ENCODE measurements at regions not wholly inside any gene's neighbourhood (a gene's known extent, or its start where the extent isn't known, plus 50 kb on each side); places are given as distances from the start of the nearest gene placed in this dataset.

DNA sequence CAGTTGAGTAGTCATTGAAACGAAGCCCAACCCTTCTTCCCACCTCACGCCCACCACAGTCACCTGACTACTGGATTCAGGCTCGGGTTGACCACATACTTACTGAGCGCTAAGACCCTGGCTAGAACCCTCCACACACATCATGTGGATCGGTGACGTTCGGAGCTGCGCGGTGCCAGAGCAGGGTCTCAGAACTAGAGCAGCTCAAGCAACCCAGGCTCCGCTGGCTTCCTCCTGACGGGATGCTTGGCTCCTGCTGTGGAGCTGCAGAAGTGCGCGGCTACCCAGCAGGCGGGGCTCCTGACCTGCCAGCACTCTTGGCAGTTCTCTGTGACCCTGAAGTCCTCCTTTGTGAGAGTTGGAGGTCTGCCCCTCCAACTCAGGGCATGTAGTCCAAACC lies 90.6 kb upstream of the MBOAT2 start:
- Histone ChIP-seq H3K27ac (replicated peaks in 1 of 4) (no peak overlapping the region), H3K4me1 (peaks cover 9 to 20% (median 16%) of the 10 kb centered on the region in 4 donors), H3K9me3 (no peaks in the 10 kb centered on the region), H3K4me3 (no peak overlapping the region), H3K27me3 (no peaks in the 10 kb centered on the region), H3K36me3 (no peaks in the 10 kb centered on the region)
- intact Hi-C loops (cut with DNase I) = no loop called here
- 94% methylated on average over 11 of the region's 14 CpGs for WGBS
- DNase-seq (ENCODE audit: extremely low spot score) = no peak
- TF ChIP-seq POLR2AphosphoS5 (IDR thresholded peaks at IDR 0.05) (no peak), POLR2A (IDR thresholded peaks at IDR 0.05; ENCODE audit: low read depth) (no peak), EP300 (IDR thresholded peaks at IDR 0.05) (no peak)
- TF ChIP-seq, protein P1, sequence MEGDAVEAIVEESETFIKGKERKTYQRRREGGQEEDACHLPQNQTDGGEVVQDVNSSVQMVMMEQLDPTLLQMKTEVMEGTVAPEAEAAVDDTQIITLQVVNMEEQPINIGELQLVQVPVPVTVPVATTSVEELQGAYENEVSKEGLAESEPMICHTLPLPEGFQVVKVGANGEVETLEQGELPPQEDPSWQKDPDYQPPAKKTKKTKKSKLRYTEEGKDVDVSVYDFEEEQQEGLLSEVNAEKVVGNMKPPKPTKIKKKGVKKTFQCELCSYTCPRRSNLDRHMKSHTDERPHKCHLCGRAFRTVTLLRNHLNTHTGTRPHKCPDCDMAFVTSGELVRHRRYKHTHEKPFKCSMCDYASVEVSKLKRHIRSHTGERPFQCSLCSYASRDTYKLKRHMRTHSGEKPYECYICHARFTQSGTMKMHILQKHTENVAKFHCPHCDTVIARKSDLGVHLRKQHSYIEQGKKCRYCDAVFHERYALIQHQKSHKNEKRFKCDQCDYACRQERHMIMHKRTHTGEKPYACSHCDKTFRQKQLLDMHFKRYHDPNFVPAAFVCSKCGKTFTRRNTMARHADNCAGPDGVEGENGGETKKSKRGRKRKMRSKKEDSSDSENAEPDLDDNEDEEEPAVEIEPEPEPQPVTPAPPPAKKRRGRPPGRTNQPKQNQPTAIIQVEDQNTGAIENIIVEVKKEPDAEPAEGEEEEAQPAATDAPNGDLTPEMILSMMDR (IDR thresholded peaks at IDR 0.05) = no peak

DNA sequence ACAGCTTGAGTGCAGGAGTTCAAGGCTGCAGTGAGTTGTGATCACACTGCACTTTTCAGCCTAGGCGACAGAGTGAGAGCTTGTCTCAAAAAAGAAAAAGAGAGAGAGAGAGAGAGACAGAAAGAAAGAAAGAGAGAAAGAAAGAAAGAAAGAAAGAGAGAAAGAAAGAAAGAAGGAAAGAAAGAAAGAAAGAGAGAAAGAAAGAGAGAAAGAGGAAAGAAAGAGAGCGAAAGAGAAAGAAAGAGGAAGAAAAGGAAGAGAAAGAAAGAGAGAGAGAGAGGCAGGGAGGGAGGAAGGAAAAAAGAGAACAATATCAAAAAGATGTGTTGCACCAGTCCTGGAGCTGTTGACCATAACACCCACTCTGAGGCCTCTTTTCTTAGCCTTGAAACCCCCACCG lies 89.8 kb upstream of the MBOAT2 start:
- 92% methylated on average over 3 of the region's 3 CpGs for WGBS
- Histone ChIP-seq H3K4me3 (no peak overlapping the region), H3K9me3 (no peaks in the 10 kb centered on the region), H3K36me3 (no peaks in the 10 kb centered on the region), H3K27ac (replicated peaks in 1 of 4) (no peak overlapping the region), H3K4me1 (peaks cover 9 to 20% (median 16%) of the 10 kb centered on the region in 4 donors), H3K27me3 (no peaks in the 10 kb centered on the region)
- TF ChIP-seq POLR2A (IDR thresholded peaks at IDR 0.05; ENCODE audit: low read depth) (no peak), EP300 (IDR thresholded peaks at IDR 0.05) (no peak)
- TF ChIP-seq, protein P1 (IDR thresholded peaks at IDR 0.05) = no peak
- intact Hi-C loops (cut with DNase I) = no loop called here
- no peak for DNase-seq (ENCODE audit: extremely low spot score)

DNA sequence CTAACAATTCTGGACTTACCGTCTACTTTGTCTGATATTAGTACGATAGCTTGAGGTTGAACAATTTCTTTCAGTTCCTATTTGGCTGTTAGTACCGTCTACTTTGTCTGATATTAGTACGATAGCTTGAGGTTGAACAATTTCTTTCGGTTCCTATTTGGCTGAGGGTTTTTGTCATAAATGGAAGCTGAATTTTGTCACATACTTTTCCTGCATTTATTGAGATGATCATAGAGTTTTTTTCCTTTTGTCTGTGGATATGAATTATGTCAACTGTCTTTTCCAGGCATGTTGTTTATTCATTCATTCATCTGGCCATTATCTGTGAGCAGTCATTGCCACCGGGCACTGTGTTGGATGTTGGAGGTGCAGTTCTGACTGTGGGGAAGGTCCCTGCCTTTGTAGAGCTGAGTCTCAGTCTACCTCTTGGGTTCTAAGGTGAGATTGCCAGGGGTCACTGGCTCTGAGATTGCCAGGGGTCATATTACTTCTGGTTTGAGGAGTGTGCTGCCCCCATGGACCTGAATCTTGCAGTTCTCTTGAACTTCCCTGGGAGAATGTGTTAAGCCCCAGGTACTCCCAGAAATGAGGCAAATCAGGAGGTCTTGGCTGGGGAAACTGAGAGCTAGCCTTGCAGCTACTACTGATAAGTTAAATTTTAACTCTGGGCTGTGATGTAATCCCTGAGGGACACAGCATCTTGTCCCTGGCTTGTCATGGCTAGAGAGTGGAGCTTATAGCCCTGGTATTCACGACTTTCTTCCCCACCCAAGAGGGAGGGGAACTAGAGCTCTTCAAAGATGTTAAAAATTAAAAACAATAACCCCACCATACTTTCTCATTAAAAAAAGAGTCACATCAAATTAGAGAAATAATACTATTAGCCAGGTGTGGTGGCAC lies 89.1 kb upstream of the MBOAT2 start:
- Histone ChIP-seq H3K36me3 (no peaks in the 10 kb centered on the region), H3K4me3 (no peak overlapping the region), H3K27me3 (no peaks in the 10 kb centered on the region), H3K27ac (replicated peaks in 1 of 4) (no peak overlapping the region), H3K9me3 (no peaks in the 10 kb centered on the region), H3K4me1 (peaks cover 9 to 20% (median 16%) of the 10 kb centered on the region in 4 donors)
- no peak for DNase-seq (ENCODE audit: extremely low spot score)
- WGBS = 82% methylated on average over 7 of the region's 7 CpGs
- intact Hi-C loops (cut with DNase I) = no loop called here
- TF ChIP-seq EP300 (IDR thresholded peaks at IDR 0.05) = no peak
- TF ChIP-seq, protein P1 (IDR thresholded peaks at IDR 0.05) = no peak

DNA sequence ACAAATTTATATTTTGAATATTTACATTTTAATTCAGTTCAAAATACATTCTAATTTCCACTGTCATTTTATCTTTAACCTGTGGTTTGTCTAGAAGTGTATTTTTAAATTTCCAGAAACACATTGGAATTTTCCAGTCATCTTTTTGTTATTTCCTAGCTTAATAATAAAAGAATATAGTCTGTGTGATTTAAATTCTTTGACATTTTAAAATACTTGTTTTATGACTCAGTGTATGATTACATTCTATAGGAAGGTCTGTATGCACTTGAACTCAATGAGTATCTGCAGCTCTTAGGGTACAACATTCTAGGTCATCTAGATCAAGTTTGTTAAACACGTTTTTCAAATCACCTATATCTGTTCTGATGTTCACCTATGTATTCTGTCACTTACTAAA lies 88.3 kb upstream of the MBOAT2 start:
- intact Hi-C loops (cut with DNase I) = no loop called here

More for the DNA sequence above, 88.3 kb upstream of the MBOAT2 start:
- H3K27me3 ChIP-seq = no peaks in the 10 kb centered on the region
- no peak overlapping the region for H3K27ac ChIP-seq (replicated peaks in 1 of 4)
- no peaks in the 10 kb centered on the region for H3K9me3 ChIP-seq
- peaks cover 9 to 26% (median 23%) of the 10 kb centered on the region in 4 donors for H3K4me1 ChIP-seq
- no peak overlapping the region for H3K4me3 ChIP-seq
- H3K36me3 ChIP-seq = no peaks in the 10 kb centered on the region
- DNase-seq (ENCODE audit: extremely low spot score) = no peak
- TF ChIP-seq POLR2A (IDR thresholded peaks at IDR 0.05; ENCODE audit: low read depth) = no peak
- TF ChIP-seq, protein P1 (IDR thresholded peaks at IDR 0.05) = no peak
- TF ChIP-seq EP300 (IDR thresholded peaks at IDR 0.05) = no peak
- no peak for TF ChIP-seq POLR2AphosphoS5 (IDR thresholded peaks at IDR 0.05)
- 69% methylated on average over 1 of the region's 1 CpG for WGBS

All from esophagus muscularis mucosa (tissue), 4 donors.